IMR-90 (cell line): ENCODE measurements at regions not wholly inside any gene's neighbourhood (a gene's known extent, or its start where the extent isn't known, plus 50 kb on each side); places are given as distances from the start of the nearest gene placed in this dataset.

Source experiments
- ATAC-seq: fragments of 200-7000 bp; cut with Tn5 transposase; 2 replicates; pipeline ENCODE4 v1.9.1; 2020; ENCODE audit warnings: low read depth, mild to moderate bottlenecking, moderate library complexity
- BruUV-seq: library from RNA; stranded (reverse); fragments of 400-500 nt; replicated peaks from 2 replicates; lab custom pipeline; 2021; lab: Mats Ljungman, UMichigan
- CTCF ChIA-PET: fragments of 300-600 bp; formaldehyde crosslinking; extraction: SDS; loops from one replicate; lab custom pipeline; 2021; ENCODE audit warnings: antibody characterized with exemption; lab: Yijun Ruan, JAX
- POLR2A ChIA-PET: fragments of 300-600 bp; sonication (Branson Sonifier 250); formaldehyde crosslinking; loops from one replicate; lab custom pipeline; 2022; ENCODE audit warnings: antibody characterized with exemption; ENCODE audit not compliant: unreplicated experiment; lab: Charles Lee
- DNase-seq: peaks from one replicate; pipeline ENCODE4 v3.0.0; 2013
- H2AFZ ChIP-seq: replicated peaks from 2 replicates; pipeline ENCODE3; 2013; ENCODE audit warnings: low read length, mild to moderate bottlenecking; ENCODE audit not compliant: poor library complexity
- H2AK5ac ChIP-seq: 2 replicates; pipeline ENCODE4 v1.6.1; 2013; ENCODE audit warnings: low read depth, low read length, inconsistent platforms
- H2AK9ac ChIP-seq: replicated peaks from 2 replicates; pipeline ENCODE3; 2013; ENCODE audit warnings: mild to moderate bottlenecking, low read depth, low read length, moderate library complexity; ENCODE audit not compliant: poor library complexity
- H2BK120ac ChIP-seq: 2 replicates; pipeline ENCODE4 v1.6.1; 2013; ENCODE audit warnings: low read depth, low read length, inconsistent platforms
- H2BK15ac ChIP-seq: 3 replicates; pipeline ENCODE4 v1.6.1; 2013; ENCODE audit warnings: low read depth, low read length, inconsistent platforms
- H2BK20ac ChIP-seq: 2 replicates; pipeline ENCODE4 v1.6.1; 2013; ENCODE audit warnings: low read depth, mild to moderate bottlenecking, inconsistent platforms, low read length, moderate library complexity
- H2BK5ac ChIP-seq: 2 replicates; pipeline ENCODE4 v1.6.1; 2013; ENCODE audit warnings: mild to moderate bottlenecking, low read depth, low read length, inconsistent platforms; ENCODE audit not compliant: poor library complexity, severe bottlenecking
- H3K14ac ChIP-seq: replicated peaks from 2 replicates; pipeline ENCODE4 v1.6.1; 2013; ENCODE audit warnings: low read depth, low read length, inconsistent platforms
- H3K18ac ChIP-seq: 2 replicates; pipeline ENCODE4 v1.6.1; 2013; ENCODE audit warnings: low read depth, low read length, control low read depth
- H3K23ac ChIP-seq: 2 replicates; pipeline ENCODE4 v1.6.1; 2013; ENCODE audit warnings: low read depth, low read length, inconsistent platforms
- H3K27ac ChIP-seq: 2 replicates; pipeline ENCODE4 v1.5.1; 2013; ENCODE audit warnings: mild to moderate bottlenecking, control low read depth, low read length; ENCODE audit not compliant: insufficient read depth
- H3K27me3 ChIP-seq: 2 replicates; pipeline ENCODE4 v1.6.1; 2013; ENCODE audit warnings: low read length; ENCODE audit not compliant: control insufficient read depth, insufficient read depth
- H3K36me3 ChIP-seq: 2 replicates; pipeline ENCODE4 v1.6.1; 2013; ENCODE audit warnings: low read length, mixed read lengths; ENCODE audit not compliant: control insufficient read depth, insufficient read depth
- H3K4ac ChIP-seq: 2 replicates; pipeline ENCODE4 v1.6.1; 2013; ENCODE audit warnings: low read depth, low read length, inconsistent platforms
- H3K4me1 ChIP-seq: 2 replicates; pipeline ENCODE4 v1.6.1; 2013; ENCODE audit warnings: low read length, mixed read lengths; ENCODE audit not compliant: control insufficient read depth, insufficient read depth
- H3K4me2 ChIP-seq: 2 replicates; pipeline ENCODE4 v1.6.1; 2013; ENCODE audit warnings: low read depth, mild to moderate bottlenecking, control low read depth, low read length, moderate library complexity
- H3K4me3 ChIP-seq: 2 replicates; pipeline ENCODE4 v1.5.1; 2013; ENCODE audit warnings: low read depth, mild to moderate bottlenecking, control low read depth, low read length, moderate library complexity; ENCODE audit not compliant: insufficient read depth
- H3K56ac ChIP-seq: 2 replicates; pipeline ENCODE4 v1.6.1; 2013; ENCODE audit warnings: low read length, inconsistent platforms; ENCODE audit not compliant: insufficient read depth; ENCODE audit errors: extremely low read depth
- H3K79me1 ChIP-seq, 2 experiments: 2 replicates each; pipeline ENCODE4 v1.6.1; 2013; ENCODE audit warnings: low read length in 2 of 2, inconsistent platforms in 1 of 2, low read depth in 1 of 2
- H3K9ac ChIP-seq: 2 replicates; pipeline ENCODE4 v1.6.1; 2013; ENCODE audit warnings: low read depth, low read length, control low read depth
- H3K9me1 ChIP-seq: 2 replicates; pipeline ENCODE4 v1.6.1; 2013; ENCODE audit warnings: low read length, inconsistent platforms; ENCODE audit not compliant: insufficient read depth
- H3K9me3 ChIP-seq: 2 replicates; pipeline ENCODE4 v1.6.1; 2013; ENCODE audit warnings: low read length; ENCODE audit not compliant: control insufficient read depth, insufficient read depth
- H4K20me1 ChIP-seq: 2 replicates; pipeline ENCODE4 v1.6.1; 2013; ENCODE audit warnings: low read length, inconsistent platforms; ENCODE audit not compliant: insufficient read depth
- H4K5ac ChIP-seq: 2 replicates; pipeline ENCODE4 v1.6.1; 2013; ENCODE audit warnings: mild to moderate bottlenecking, low read depth, low read length, control low read depth
- H4K8ac ChIP-seq, 2 experiments: 2 replicates each; pipeline ENCODE4 v1.6.1; 2013; ENCODE audit warnings: low read depth in 2 of 2, low read length in 2 of 2, control low read depth in 1 of 2, inconsistent platforms in 1 of 2
- H4K91ac ChIP-seq: 2 replicates; pipeline ENCODE4 v1.6.1; 2013; ENCODE audit warnings: low read depth, low read length, inconsistent platforms; ENCODE audit not compliant: insufficient read depth
- FOS ChIP-seq: fragments of 150-350 bp; IDR thresholded peaks from 2 replicates; pipeline ENCODE4 v1.6.1; 2016; ENCODE audit warnings: low read depth, low read length
- NFE2L2 ChIP-seq: fragments of 150-350 bp; IDR thresholded peaks from 2 replicates; pipeline ENCODE4 v1.6.1; 2016; ENCODE audit warnings: low read depth, mild to moderate bottlenecking, low read length
- SMC3 ChIP-seq: fragments of 150-350 bp; IDR thresholded peaks from 2 replicates; pipeline ENCODE4 v1.6.1; 2016; ENCODE audit warnings: low read depth, mild to moderate bottlenecking, antibody characterized with exemption, low read length, moderate library complexity
- USF2 ChIP-seq: fragments of 150-350 bp; IDR thresholded peaks from 2 replicates; pipeline ENCODE4 v1.6.1; 2017; ENCODE audit warnings: mild to moderate bottlenecking, antibody characterized with exemption, low read length, low read depth
- WGBS, 2 experiments: methylation state at CpG; one replicate each; pipeline versions ENCODE4 v1.1.5 to v1.1.7; 2013; ENCODE audit warnings: missing lambda C conversion rate in 2 of 2; ENCODE audit not compliant: insufficient read length in 1 of 2; ENCODE audit errors: extremely low coverage in 2 of 2; 5-methylcytosine and 5-hydroxymethylcytosine counted together
- dilution Hi-C: fragments of 300-500 bp; cut with HindIII; formaldehyde crosslinking; loops from one replicate; pipeline ENCODE4 v1.14.3; 2018; ENCODE audit warnings: low sequenced_read_pairs; ENCODE audit not compliant: unreplicated experiment
- in situ Hi-C: fragments of 300-500 bp; cut with MboI; formaldehyde crosslinking; loops from 3 replicates; pipeline ENCODE4 v1.14.3; 2019; ENCODE audit warnings: low sequenced_read_pairs, inconsistent platforms, mixed read lengths
- intact Hi-C: fragments of 100-400 bp; cut with micrococcal nuclease; formaldehyde crosslinking; loops from 2 replicates; pipeline ENCODE4 v1.10.0; 2022

- Histone ChIP-seq H2AFZ (no peak overlapping the region), H4K8ac (no peak overlapping the region), H2BK15ac (no peak overlapping the region), H3K4me1 (no peaks in the 10 kb centered on the region), H4K20me1 (no peaks in the 10 kb centered on the region), H3K9me1 (peaks cover 2% of the 10 kb centered on the region; the same call in 1 of the 2 replicates), H4K91ac (no peak overlapping the region), H2AK5ac (no peak overlapping the region), H2BK120ac (no peak overlapping the region), H3K56ac (no peak overlapping the region), H3K27ac (no peak overlapping the region), H3K4me2 (no peak overlapping the region), H3K9me3 (no peaks in the 10 kb centered on the region), H3K18ac (no peak overlapping the region), H2BK5ac (no peak overlapping the region), H3K4me3 (no peak overlapping the region), H3K4ac (no peak overlapping the region), H3K9ac (no peak overlapping the region), H3K27me3 (no peaks in the 10 kb centered on the region), H2AK9ac (no peak overlapping the region), H3K36me3 (no peaks in the 10 kb centered on the region), H3K79me1 (no peaks in the 10 kb centered on the region), H2BK20ac (no peak overlapping the region), H4K5ac (no peak overlapping the region), H3K23ac (no peak overlapping the region), H3K14ac (no peak overlapping the region)
- DNase-seq, result no peak
- in situ Hi-C loops (no loop called here), dilution Hi-C loops (no loop called here), intact Hi-C loops (no loop called here)
- POLR2A ChIA-PET, result no interaction called here
- TF ChIP-seq NFE2L2, result no peak
- TF ChIP-seq USF2, result no peak
- TF ChIP-seq FOS, result no peak
- TF ChIP-seq SMC3, result no peak
- no CpG with 5 or more reads among the region's 3 CpGs for WGBS, 2 experiments
- no TSS peak for BruUV-seq
- CTCF ChIA-PET, result no interaction called here
- ATAC-seq, result no peak
Observed at GRCh38 chrX:120797188-120797851, 78.3 kb downstream of the CT47B1 start.
